ENCODE measurements at regions not wholly inside any gene's neighbourhood (a gene's known extent, or its start where the extent isn't known, plus 50 kb on each side); places are given as distances from the start of the nearest gene placed in this dataset.

DNA sequence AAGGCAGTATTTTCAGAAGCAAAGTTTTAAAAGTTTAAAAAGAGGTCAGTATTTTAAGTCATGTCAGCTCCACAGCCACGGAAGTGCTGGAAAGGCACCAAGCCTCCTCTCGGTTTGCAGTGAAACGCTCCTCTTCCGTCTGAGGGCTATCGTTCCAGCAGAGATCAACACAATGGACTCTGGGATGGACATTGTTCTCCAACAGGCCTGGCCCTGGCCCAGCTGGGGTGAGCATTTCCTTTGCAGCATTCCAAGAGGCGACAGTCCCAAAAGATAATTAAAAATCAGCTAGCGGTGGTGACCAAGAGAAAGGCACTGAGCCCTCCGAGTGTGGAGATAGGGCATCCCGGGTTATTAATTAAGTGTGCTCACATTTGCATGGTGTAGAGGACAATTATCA is 95.9 kb upstream of the LCLAT1 start:
- Histone ChIP-seq H3K27me3 (no peaks in the 10 kb centered on the region), H3K36me3 (no peaks in the 10 kb centered on the region), H3K4me3 (no peak overlapping the region), H3K4me1 (peaks cover 4% of the 10 kb centered on the region), H3K9me3 (no peaks in the 10 kb centered on the region), H3K27ac (no peak overlapping the region)
- 84% methylated on average over 9 of the region's 9 CpGs for WGBS
- no peak for DNase-seq (ENCODE audit: low spot score in 2 of 2)
- TF ChIP-seq POLR2A (IDR thresholded peaks at IDR 0.05) (no peak), EP300 (IDR thresholded peaks at IDR 0.05) (no peak), POLR2AphosphoS5 (IDR thresholded peaks at IDR 0.05) (no peak)
- TF ChIP-seq, protein P1, sequence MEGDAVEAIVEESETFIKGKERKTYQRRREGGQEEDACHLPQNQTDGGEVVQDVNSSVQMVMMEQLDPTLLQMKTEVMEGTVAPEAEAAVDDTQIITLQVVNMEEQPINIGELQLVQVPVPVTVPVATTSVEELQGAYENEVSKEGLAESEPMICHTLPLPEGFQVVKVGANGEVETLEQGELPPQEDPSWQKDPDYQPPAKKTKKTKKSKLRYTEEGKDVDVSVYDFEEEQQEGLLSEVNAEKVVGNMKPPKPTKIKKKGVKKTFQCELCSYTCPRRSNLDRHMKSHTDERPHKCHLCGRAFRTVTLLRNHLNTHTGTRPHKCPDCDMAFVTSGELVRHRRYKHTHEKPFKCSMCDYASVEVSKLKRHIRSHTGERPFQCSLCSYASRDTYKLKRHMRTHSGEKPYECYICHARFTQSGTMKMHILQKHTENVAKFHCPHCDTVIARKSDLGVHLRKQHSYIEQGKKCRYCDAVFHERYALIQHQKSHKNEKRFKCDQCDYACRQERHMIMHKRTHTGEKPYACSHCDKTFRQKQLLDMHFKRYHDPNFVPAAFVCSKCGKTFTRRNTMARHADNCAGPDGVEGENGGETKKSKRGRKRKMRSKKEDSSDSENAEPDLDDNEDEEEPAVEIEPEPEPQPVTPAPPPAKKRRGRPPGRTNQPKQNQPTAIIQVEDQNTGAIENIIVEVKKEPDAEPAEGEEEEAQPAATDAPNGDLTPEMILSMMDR (IDR thresholded peaks at IDR 0.05) = no peak

DNA sequence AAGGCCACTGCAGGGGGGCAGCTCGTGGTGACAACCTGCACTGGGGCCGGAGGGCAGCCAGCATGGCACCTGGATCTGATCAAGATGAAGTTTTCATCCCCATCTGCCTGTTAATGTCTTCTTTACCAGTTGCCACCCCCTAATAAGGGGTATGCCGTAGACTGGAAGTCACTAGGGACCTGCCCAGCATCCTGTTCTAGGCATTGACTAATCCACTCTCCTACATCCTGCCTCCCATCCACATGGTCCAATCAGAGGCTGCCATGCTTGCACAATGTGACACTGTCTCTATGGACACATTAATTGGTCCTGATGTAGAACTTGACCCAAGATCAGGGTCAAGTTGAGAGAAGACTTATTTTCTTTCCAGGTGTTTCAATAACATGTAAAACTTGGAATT is 95.1 kb upstream of the LCLAT1 start:
- DNase-seq (ENCODE audit: low spot score in 2 of 2) = no peak
- WGBS = 69% methylated on average over 2 of the region's 3 CpGs
- Histone ChIP-seq H3K27me3 (no peaks in the 10 kb centered on the region), H3K4me3 (no peak overlapping the region), H3K4me1 (no peaks in the 10 kb centered on the region), H3K9me3 (no peaks in the 10 kb centered on the region), H3K36me3 (no peaks in the 10 kb centered on the region), H3K27ac (no peak overlapping the region)
- TF ChIP-seq, protein P1 (IDR thresholded peaks at IDR 0.05) = no peak

DNA sequence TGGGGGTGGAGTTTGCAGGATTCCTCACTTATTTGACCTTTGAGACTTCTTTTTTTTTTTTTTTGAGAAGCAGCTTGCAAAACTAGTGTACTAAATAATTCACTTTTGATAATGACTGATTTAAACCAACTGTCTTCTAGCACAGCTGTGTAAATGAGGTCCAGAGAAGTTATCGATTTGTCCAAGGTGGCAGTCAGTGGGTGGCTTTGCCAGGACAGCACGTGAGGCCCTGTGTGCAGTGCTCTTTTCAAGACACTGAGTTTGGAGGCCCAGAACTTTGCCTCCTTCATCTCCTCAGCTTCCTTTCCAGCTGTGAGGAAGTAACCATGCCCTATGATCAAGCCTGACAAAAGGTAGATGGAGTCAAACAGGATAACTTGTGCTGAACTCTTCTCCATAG is 92.9 kb upstream of the LCLAT1 start:
- Histone ChIP-seq H3K9me3 (no peaks in the 10 kb centered on the region), H3K4me3 (no peak overlapping the region), H3K36me3 (no peaks in the 10 kb centered on the region), H3K4me1 (no peaks in the 10 kb centered on the region), H3K27me3 (no peaks in the 10 kb centered on the region), H3K27ac (no peak overlapping the region)
- TF ChIP-seq, protein P1 (IDR thresholded peaks at IDR 0.05) = no peak
- TF ChIP-seq POLR2AphosphoS5 (IDR thresholded peaks at IDR 0.05) (no peak), POLR2A (IDR thresholded peaks at IDR 0.05) (no peak), EP300 (IDR thresholded peaks at IDR 0.05) (no peak)
- 98% methylated on average over 2 of the region's 2 CpGs for WGBS
- DNase-seq (ENCODE audit: low spot score in 2 of 2) = no peak

DNA sequence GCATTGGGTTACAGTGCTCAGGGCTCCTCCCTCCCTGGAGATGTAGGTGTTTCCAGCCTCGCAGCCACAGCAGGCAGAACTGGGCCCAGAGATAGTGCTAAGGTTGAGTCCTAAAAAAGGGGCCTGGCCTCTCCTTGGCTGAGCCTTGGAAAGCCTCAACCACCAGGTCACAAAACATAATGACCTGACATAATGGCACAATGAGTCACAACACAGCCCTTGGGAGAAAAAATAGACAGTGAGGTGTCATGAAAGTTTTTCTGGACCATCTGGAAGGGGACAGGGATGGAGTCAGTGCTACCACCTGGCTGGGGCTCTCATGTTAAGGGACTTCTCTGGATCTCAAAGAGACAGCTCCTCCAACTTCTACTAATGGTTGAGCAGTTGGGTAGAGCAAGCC is 92.4 kb upstream of the LCLAT1 start:
- 85% methylated on average over 1 of the region's 1 CpG for WGBS
- DNase-seq (ENCODE audit: low spot score in 2 of 2) = no peak
- H3K36me3 ChIP-seq = no peaks in the 10 kb centered on the region
- no peaks in the 10 kb centered on the region for H3K9me3 ChIP-seq
- no peaks in the 10 kb centered on the region for H3K27me3 ChIP-seq
- no peak for TF ChIP-seq POLR2A (IDR thresholded peaks at IDR 0.05)
- TF ChIP-seq, protein P1 (IDR thresholded peaks at IDR 0.05) = no peak
- no peak for TF ChIP-seq EP300 (IDR thresholded peaks at IDR 0.05)
- TF ChIP-seq POLR2AphosphoS5 (IDR thresholded peaks at IDR 0.05) = no peak
- H3K4me3 ChIP-seq = no peak overlapping the region
- H3K27ac ChIP-seq = no peak overlapping the region
- peaks cover 1% of the 10 kb centered on the region for H3K4me1 ChIP-seq

DNA sequence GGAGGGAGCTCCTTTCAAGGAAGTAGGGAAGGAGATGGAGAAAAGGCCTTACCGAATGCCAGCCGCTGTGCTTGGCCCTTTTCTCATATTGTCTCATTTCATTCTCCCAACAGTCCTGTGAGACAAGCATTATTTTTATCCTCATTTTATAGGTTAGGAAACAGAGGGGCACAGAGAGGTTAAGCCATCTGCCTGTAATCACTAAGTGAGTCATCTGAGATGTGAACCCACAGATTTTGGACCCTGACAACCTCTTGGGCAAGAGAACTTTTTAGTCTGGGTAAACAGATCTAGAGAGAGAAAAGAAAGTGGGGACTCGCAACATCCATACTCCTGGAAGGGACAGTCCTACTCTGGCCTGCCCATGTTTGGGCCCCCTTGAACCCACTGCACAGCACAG is 91.7 kb upstream of the LCLAT1 start:
- Histone ChIP-seq H3K4me3 (no peak overlapping the region), H3K9me3 (no peaks in the 10 kb centered on the region), H3K36me3 (no peaks in the 10 kb centered on the region), H3K27me3 (no peaks in the 10 kb centered on the region), H3K27ac (no peak overlapping the region), H3K4me1 (peaks cover 8% of the 10 kb centered on the region)
- DNase-seq (ENCODE audit: low spot score in 2 of 2) = no peak
- TF ChIP-seq POLR2AphosphoS5 (IDR thresholded peaks at IDR 0.05) (no peak), EP300 (IDR thresholded peaks at IDR 0.05) (no peak), POLR2A (IDR thresholded peaks at IDR 0.05) (no peak)
- TF ChIP-seq, protein P1 (IDR thresholded peaks at IDR 0.05) = no peak
- WGBS = 92% methylated on average over 3 of the region's 3 CpGs
